Stimulated activated CD8-positive, alpha-beta memory T cell treated with anti-CD3 and anti-CD28 coated beads, Interleukin-7, amount 100 ng/mL, for 24 hours (primary cell): ENCODE measurements at regions not wholly inside any gene's neighbourhood (a gene's known extent, or its start where the extent isn't known, plus 50 kb on each side); places are given as distances from the start of the nearest gene placed in this dataset.
"Not testable (repeated sequence)": the region's sequence is repeated elsewhere in the genome, so short reads cannot be mapped to it uniquely, and the experiment has no call there.

ENCODE experiments used
- DNase-seq: peaks from one replicate; pipeline ENCODE4 v3.0.0-alpha.2; 2020; ENCODE audit warnings: low read depth

DNA sequence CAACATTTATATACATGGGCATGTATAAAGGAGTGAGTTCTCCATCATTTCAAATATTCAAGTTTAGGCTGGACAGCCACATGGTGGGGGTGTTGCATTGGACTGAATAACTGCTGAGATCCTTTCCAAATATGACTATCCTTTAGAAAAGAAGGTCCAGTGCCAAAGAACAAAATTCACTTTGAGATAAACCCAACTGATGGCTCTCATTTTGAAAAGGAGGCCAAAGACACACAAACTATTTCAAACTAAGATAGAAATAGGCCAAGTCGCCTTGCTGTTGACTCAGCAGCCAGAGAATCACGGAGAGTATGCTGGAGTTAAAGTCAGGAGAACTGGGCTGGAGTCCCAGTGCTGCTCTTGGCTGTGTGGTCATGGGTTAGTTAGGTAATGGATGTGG is 204.5 kb upstream of the LRATD1 start:
- DNase-seq: no peak

DNA sequence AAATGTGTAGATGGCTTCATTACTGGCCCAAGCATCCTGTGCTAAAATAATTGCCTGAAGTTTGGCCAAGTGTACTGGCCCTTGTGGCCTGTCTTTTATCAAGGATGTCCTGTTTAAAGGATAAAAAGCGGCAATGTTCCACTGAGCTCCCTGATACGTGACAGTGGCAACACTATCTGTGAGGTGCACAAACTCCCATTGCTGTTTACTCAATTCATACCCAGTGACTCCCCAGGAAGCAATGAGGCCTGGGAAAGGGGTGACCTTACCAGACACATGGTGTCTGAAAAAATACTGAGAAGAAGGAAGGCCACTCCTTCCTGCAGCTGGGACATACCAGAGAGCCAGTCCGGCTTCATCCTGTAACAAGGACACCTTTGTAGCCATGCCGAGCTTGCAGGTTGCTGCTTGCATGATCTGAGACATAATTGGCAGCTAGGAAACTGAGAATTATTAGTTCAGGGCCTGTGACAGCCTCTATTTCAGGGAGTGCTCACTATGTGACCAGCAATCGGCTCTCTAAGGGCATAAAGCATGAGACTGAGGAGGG is 198.5 kb upstream of the LRATD1 start:
- DNase-seq: no peak

DNA sequence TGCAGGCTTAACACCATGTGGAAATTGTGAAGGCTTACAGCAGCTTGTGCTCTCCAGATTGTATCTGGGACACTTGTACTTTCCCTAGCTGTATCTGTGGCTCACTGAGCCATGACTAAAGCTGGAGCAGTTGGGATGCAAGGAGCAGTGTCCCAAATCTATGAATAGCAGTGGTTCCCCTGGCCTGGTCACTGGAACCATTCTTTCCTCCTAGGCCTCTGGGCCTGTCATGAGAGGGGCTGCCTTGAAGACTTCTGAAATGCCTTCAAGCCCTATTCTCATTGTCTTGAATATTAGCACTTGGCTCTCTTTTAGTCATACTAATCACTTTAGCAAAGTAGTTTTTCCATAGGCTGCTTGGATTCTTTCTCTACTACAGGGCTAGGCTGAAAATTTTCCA is 186.8 kb upstream of the LRATD1 start:
- DNase-seq: no peak

DNA sequence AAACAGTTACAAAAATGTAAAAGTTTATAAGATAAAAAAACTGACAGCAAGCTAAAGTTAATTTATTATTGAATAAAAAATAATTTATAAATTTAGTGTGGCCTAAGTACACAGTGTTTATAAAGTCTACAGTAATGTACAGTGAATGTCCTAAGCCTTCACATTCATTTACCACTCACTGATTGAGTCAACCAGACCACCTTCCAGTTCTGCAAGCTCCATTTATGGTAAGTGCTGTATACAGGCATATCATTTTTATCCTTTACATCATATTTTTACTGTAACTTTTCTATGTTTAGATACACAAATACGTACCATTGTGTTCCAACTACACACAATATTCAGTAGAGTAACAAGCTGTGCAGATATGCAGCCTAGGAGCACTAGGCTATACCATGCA is 184.2 kb upstream of the LRATD1 start:
- no peak for DNase-seq

DNA sequence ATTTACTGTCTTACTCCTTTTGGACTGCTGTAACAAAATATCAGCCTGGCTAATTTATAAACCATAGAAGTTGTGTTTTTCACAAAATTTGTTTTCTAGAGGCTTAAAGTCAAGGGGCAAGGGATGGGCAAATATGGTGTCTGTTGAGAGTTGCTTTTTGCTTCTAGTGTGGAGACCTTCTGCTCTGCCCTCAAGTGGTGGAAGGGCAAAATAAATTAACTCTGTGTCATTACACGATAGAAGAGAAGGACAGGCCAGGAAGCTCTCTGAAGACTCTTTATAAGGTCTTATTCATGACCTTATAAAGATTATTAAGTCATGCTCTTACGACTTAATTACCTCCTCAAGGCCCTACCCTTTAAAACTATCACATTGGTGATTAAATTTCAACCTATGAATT is 181.2 kb upstream of the LRATD1 start:
- DNase-seq: no peak

DNA sequence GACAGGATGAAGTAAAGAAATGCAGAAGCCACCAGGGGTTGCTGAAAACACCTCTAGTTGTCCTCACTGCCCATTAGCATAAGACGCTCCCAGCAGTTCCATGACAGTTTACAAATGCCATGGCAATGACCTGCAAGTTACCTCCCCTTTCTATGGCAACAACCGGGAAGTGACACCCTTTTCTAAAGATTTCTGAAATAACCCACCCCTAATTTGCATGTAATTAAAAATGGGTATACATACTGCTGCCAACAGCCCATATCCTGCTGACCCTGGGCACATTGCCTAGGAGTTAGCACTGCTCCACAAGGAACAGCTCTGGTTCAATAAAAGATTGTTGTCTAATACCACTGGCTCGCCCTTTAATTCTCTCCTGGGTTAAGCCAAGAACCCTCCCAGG is 178.3 kb upstream of the LRATD1 start:
- no peak for DNase-seq

DNA sequence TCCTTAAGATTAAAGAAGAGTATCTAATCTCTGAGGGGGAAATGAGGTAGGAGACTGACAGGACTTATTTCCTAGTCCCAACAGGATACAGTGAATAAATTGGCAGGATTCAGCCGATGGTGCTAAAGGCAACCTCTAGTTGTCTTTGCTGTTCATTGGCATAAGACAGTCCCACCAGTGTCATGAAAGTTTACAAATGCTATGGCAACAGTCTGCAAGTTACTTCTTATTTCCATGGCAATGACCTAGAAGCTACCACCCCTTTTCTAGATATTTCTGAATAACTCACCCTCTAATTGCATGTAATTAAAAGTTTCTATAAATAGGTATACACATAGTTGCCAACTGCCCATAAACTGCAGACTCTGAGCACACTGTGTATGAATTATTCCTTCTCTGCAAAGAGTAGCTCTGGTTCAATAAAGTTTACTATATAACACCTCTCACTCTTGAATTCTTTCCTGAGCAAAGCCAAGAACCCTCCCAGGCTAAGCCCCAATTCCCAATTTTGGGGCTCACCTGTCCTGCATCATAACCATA is 172.7 kb upstream of the LRATD1 start:
- DNase-seq: no peak

DNA sequence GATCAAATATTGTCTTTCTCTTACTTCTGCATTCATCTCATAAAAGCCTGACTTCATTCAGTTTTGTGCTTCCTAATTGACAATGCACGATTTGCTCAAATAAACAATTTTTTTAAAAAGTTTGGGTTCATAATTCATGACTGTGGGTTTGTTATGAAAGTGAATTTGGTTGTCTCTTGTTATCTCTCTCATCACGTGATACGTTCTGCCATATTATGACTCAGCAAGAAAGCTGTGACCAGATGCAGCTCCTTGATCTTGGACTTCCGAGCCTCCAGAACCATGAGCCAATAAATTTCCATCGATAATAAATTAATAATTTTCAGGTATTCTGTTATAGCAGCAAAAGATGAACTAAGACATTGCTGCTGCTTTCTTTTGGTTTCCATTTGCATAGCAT is 156.5 kb upstream of the LRATD1 start:
- DNase-seq: no peak

DNA sequence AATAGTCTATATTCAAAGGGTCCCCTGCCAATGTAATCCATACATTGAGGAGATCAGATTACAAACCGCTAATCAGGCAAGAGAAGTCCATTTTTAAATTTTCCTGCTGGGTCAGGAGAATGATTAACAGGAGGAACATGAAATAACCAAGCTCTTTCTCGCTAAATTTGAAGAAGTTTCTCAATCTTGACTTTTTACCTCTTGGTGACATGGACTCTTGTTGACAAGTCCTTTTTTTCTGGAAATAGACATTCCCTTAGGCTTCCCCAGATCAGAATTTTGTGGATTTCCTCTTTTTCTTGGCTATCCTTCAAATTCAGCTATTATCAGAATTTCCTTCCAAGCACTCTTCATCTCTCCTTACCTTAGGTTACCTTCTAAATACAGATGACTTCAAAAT is 153.0 kb upstream of the LRATD1 start:
- no peak for DNase-seq

DNA sequence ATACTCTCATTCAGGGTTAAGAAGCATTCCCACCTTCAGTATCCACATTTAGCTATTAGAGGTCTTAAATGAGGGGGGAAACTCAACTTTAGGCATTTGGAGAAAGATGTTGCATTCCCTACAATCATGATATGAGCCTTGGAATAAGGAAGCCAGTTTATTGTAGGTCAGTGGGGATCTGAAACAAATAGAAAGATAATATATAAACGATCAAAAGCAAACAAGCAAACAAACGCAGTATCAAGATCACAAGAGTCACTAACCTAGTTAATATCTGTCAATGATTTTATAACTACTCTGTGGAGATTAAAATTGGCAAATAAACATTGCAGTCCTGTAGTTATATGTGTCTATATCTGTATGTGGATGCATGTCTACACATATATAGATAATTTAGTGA is 152.4 kb upstream of the LRATD1 start:
- DNase-seq: no peak

DNA sequence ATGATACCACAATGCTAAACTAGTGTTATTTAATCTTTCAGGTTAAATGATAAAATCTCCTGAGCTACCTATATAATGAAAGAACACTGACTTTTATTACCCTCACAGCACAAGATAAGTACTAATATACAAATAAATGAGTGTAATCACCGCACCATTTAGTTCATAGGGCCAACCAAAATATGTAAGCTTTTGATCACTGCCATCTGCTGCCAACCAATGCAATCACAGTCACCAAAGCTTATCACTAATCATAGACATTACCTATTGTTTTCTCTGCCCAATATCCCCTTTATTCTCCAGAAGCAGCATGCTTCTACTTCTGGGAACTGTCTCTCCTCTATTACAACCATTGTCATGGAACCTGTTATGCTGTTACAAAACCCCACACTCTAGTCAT is 151.6 kb upstream of the LRATD1 start:
- DNase-seq: no peak

DNA sequence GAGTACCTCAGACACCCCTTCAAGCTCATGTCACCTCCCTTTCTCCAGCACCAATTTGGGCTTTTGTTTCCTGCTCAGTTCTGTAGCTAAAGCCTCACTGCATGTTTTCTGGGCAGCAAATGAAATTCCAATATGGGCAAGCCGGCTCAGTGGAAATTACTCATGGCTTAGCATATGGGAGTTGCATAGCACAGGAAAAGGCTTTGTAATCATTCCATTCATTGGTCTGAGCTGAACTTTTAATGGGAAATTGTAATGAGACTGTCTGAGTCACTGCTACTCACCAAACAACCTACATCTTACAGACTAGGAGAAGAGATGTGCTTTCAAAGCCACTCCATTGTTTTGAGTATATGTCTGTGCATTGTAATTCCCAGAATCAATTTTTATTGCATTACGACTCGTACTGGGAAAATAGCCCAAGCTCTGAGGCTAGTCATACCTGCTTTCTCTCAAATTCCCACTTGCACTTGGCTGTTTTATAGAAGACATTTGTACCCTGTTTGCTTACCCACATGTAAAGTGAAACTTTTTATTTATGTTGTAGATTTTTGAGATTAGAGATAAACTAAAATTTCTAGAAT is 139.5 kb upstream of the LRATD1 start:
- no peak for DNase-seq

DNA sequence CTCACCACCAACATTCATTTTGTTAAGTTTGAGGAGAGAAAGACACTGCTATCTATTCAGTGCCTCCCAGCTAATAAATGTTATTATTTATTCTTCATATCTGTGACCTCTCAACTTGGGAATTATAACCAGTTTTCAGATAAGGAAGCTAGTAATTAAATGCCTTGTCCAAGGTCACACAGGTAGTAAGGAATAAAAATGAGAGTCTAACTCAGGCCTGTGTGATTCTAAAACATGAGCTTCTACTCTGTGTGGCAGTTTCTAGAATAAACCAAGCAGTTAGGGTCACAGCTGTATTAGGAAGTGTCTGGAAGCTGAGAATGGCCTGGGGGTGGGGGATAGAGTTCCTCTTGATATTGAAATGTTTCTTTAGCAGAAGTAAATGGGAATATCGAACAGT is 137.8 kb upstream of the LRATD1 start:
- no peak for DNase-seq

DNA sequence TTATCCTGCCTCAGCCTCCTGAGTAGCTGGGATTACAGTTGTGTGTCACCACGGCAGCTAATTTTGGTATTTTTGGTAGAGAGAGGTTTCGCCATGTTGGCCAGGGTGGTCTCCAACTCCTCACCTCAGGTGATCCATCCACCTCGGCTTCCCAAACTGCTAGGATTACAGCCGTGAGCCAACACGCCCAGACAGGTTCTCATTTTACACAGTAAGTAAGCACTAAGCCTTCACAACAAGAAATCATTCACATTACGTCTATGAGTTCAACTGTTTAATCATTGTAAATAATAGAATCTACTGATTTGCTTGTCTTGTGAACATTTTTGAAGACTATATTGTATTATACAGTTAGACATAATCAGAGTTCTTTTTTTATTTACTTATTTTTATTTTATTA is 131.5 kb upstream of the LRATD1 start:
- DNase-seq: no peak

DNA sequence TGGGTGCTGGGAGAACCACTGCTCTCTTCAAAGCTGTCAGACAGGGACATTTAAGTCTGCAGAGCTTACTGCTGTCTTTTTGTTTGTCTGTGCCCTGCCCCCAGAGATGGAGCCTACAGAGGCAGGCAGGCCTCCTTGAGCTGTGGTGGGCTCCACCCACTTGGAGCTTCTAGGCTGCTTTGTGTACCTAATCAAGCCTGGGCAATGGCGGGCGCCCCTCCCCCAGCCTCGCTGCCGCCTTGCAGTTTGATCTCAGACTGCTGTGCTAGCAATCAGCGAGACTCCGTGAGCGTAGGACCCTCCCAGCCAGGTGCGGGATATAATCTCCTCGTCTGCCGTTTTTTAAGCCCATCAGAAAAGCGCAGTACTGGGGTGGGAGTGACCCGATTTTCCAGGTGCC is 125.6 kb upstream of the LRATD1 start:
- not testable (repeated sequence) for DNase-seq

DNA sequence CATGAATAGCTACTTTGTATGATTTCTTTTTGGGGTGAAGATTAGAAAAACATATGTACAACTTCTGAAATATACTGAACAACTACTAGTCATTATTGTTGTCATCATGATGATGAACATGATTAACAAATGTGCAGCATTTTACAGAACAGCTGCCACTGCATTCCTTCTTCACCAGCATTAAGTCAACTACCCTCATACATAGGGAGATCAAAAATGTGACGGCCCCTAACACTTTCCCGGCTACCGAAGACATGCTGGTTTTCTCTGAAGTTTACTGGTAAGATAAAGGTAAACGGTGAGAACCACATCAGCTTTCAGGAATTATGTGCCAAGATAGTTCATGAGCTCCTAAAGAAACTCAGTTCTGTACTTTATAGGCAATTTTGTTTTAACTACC is 121.0 kb upstream of the LRATD1 start:
- DNase-seq: no peak

DNA sequence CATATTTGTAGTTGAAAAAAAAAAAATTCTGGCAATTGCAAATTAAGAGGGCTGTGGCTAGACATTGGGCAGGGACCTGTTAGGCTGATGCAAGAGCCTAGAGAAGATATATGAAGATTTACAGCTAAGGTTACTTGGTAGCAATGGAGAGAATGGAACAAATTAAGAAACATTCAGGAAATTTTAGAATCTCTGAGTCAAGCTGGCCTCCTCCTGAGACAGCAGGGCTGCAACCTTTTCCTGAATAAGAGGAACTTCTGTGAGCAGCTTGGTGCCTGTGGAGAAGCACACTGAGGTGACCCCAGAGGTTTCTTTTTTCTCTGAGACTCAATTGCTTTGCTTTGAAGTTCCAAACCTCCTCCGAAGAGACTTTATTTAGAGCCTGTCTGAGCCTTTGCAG is 118.6 kb upstream of the LRATD1 start:
- no peak for DNase-seq

DNA sequence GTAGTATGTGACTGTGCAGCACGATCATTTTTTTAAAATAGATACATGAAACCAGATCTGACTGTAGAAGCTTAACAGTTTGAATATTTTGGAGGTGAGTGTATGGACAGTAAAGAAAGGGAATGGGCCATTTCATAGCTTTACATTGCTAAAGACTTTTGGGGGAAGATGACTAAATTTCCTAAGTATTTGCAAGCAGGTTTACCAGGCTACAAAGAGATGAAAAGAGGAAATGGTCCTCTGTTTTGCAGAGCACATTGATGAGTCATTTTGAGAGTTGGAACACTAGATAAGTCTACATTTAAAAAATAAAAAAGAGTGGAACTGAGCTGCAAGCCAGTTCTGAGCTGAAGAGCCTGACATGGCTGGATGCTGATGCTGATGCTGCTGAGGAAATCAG is 115.7 kb upstream of the LRATD1 start:
- no peak for DNase-seq

DNA sequence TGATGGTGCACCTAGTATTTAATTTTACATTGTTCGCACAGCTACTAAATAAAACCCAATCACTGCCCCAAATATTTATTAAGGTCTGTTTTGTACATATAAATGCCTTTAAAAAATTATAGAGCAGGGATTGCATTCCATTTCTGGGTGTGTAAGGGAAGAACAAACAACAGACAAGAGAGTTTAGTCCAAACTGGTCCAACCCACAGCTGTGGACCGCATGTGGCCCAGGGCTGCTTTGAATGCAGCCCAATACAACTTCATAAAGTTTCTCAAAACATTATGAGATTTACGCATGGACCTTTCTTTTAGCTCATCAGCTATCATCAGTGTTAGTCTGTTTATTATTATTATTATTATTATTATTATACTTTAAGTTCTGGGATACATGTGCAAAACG is 114.8 kb upstream of the LRATD1 start:
- no peak for DNase-seq

DNA sequence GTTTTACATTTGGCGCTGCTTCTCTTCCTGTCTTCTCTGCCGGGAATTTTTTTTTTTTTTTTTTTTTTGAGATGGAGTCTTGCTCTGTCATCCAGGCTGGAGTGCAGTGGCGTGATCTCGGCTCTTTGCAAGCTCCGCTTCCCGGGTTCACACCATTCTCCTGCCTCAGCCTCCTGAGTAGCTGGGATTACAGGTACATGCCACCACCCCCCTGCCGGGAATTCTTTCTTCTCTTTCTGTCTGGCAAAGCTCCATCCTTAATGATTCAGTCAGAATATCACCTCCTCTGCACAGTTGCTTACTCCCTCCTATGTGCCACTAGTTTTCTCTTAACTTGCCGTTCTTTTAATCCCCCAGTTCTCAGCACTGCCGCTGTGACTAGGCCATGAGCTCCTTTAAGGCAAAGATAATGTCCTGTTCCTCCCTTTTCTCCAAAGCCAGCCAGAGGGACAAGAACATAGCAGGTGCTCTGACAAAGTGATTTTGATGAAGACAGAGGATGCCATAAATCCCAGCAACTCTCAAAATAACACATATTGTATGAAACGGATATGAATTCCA is 112.1 kb upstream of the LRATD1 start:
- no peak for DNase-seq

DNA sequence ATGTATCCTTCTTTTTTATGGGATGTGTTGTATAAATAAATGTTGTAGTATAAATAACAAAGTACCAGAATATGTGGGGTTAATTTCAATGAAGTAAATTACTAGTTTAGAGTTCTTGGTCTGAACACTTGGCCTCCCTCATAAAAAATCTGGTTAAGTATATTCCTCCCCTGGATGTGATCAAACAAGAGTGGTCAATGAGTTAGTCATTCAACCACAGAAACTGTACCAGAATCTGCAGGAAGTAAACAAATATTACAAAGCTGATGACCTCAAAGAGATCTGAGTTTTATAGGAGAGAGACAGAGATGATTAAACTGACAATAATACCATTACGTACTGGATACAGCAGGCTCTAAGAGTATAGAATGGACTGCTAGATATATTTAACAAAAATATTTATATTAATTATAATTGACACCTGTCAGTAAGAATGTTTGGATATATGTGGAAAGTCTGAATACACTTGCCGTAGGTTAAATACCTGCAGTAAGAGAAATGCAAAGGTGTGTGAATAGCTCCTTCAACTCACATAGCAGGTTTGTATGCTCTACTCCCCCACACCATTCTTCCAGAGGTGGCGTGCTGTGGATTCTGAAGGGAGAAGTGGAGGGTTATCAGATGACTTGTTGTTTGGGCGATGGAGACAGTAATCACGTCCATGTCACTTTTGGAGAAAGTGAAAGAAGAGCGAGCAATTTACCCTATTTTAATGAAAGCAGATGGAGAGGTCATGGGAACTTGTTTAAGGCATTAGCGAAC is 108.3 kb upstream of the LRATD1 start:
- no peak for DNase-seq

DNA sequence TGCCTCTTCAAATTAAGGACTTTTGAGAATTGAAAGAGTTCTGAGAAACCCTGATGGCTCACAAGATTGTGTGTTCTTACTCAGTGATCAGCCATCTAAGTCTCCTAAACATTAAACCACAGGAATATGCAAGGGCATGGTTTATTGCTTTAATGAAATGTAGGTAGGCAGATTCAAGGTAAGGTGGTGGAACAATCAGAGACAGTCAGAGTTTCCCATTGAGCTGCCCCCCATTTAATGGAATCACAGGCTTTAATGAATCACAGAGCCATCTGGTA is 107.8 kb upstream of the LRATD1 start:
- DNase-seq: no peak

DNA sequence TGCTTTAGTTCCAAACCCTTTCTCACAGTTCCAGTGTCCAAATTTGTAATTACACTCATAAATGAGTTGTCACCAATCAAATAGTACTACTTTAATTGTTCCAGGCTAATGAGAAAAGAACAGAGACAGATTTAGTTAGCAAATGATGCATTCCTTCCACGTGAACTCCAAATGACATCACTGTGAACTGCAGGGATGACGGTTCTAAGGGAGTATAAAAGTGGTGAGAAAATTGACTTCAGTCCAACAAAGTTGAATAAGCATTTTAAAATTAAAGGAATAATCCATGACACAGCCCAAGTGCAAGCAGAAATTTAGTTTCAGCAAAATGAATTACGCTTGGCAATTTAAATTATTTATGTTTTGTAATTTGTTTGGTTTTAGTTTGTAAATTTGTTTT is 102.0 kb upstream of the LRATD1 start:
- DNase-seq: no peak
